DOHH2 (cell line): ENCODE measurements at regions not wholly inside any gene's neighbourhood (a gene's known extent, or its start where the extent isn't known, plus 50 kb on each side); places are given as distances from the start of the nearest gene placed in this dataset.

Experiments used
- CTCF ChIP-seq: fragments of 200-600 bp; sonication (generic); IDR thresholded peaks from one replicate; pipeline ENCODE4 v1.5.1; 2014; ENCODE audit warnings: antibody characterized with exemption, mild to moderate bottlenecking, low read depth, low read length; ENCODE audit not compliant: poor library complexity, severe bottlenecking
- EZH2phosphoT487 ChIP-seq: fragments of 200-600 bp; sonication (generic); IDR thresholded peaks from 2 replicates; pipeline ENCODE4 v1.6.1; 2017; ENCODE audit warnings: borderline replicate concordance, mild to moderate bottlenecking, antibody characterized with exemption, low read length, moderate library complexity, mixed read lengths

GRCh38 chr7:53518319-53518718 is 482.9 kb downstream of the POM121L12 start:
- TF ChIP-seq CTCF: no peak
- no peak for TF ChIP-seq EZH2phosphoT487
